ENCODE measurements at regions not wholly inside any gene's neighbourhood (a gene's known extent, or its start where the extent isn't known, plus 50 kb on each side); places are given as distances from the start of the nearest gene placed in this dataset.

DNA sequence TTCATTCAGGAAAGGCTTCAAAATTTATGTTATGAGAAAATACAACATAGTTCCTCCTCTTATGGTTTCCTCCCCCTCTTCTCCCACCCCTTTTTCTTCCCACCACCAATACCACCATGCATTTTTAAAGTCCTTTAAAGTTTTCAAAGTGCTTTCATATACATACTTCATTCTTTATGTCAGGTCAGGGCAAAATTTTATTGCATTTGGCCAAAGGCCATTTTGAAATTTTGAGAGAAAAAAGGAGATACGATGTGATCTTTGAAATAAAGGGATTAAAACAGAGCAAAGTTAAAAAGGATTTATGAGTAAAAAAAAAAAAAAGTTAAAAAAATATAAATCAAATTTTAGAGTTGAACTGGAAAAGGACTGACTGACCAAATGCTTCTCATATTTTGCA, 792.5 kb upstream of the FANCL start:
- FAIRE-seq, result no peak
- no peak for DNase-seq
- H3K4me3 ChIP-seq (ENCODE audit: low read depth in 1 of 3, low read length in 3 of 3), result no peak overlapping the region
- 43 to 54% (median 46%) methylated on average over 1 of the region's 1 CpG for WGBS, 3 donors
- H3K27ac ChIP-seq (ENCODE audit: low read depth in 1 of 3, low read length in 2 of 3), result no peak overlapping the region
- no peaks in the 10 kb centered on the region for H3K9me3 ChIP-seq (ENCODE audit: control insufficient read depth in 2 of 2, insufficient read depth in 1 of 2, low read depth in 1 of 2, low read length in 1 of 2)
- H3K27me3 ChIP-seq (ENCODE audit: control insufficient read depth in 3 of 3, insufficient read depth in 3 of 3, low read length in 3 of 3), result peaks cover 0 to 2% (median 0%) of the 10 kb centered on the region in 3 donors
- no peaks in the 10 kb centered on the region for H3K36me3 ChIP-seq (ENCODE audit: control insufficient read depth in 3 of 3, insufficient read depth in 2 of 3, low read depth in 1 of 3, low read length in 3 of 3)
- no peaks in the 10 kb centered on the region for H3K4me1 ChIP-seq (ENCODE audit: control insufficient read depth in 3 of 3, insufficient read depth in 2 of 3, low read depth in 1 of 3, low read length in 2 of 3)

DNA sequence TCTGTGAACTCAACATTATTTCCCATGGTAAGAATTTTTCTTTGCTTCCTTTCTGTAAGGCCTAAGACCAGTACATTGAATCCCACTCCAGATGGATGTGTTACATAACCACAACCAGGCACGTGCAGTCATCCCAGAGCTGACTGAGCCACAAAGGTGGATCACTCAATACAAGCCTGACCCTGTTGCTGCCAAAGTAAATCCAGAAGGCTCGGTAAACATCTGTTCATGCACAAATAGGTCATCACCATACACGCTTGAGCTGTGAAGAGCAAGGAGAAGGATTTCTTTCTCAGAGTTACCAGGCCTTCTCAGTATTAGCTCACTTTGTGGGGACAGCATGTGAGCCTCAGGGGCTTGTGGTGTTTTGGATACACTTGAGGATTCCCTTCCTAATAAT, 791.4 kb upstream of the FANCL start:
- FAIRE-seq, result no peak
- no peak overlapping the region for H3K4me3 ChIP-seq (ENCODE audit: low read depth in 1 of 3, low read length in 3 of 3)
- H3K36me3 ChIP-seq (ENCODE audit: control insufficient read depth in 3 of 3, insufficient read depth in 2 of 3, low read depth in 1 of 3, low read length in 3 of 3), result no peaks in the 10 kb centered on the region
- H3K27me3 ChIP-seq (ENCODE audit: control insufficient read depth in 3 of 3, insufficient read depth in 3 of 3, low read length in 3 of 3), result peaks cover 0 to 2% (median 0%) of the 10 kb centered on the region in 3 donors
- no peaks in the 10 kb centered on the region for H3K9me3 ChIP-seq (ENCODE audit: control insufficient read depth in 2 of 2, insufficient read depth in 1 of 2, low read depth in 1 of 2, low read length in 1 of 2)
- H3K4me1 ChIP-seq (ENCODE audit: control insufficient read depth in 3 of 3, insufficient read depth in 2 of 3, low read depth in 1 of 3, low read length in 2 of 3), result no peaks in the 10 kb centered on the region
- 70 to 82% (median 78%) methylated on average over 3 of the region's 3 CpGs for WGBS, 3 donors
- no peak for DNase-seq
- no peak overlapping the region for H3K27ac ChIP-seq (ENCODE audit: low read depth in 1 of 3, low read length in 2 of 3)

DNA sequence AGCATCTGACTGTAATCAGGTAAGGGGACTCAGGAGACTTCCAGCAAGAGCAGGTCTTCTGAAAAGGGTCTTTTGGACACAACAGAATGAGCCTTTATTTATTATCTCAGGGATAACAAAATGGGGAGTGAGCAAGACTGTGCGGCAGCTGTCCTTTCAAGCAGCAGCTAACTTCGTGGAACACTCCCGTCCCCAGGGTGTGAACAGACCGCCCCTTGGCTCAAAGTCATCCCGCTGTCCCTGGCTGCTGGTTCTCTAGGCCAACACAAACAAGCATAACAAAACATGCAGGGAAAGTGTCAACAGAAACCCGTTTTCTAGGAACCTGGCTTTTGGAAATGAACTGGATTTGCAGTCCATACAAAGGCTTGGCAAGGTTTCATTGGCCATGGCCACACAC, 787.9 kb upstream of the FANCL start:
- FAIRE-seq (no peak), DNase-seq (no peak)
- 63 to 76% (median 71%) methylated on average over 6 of the region's 6 CpGs for WGBS, 3 donors

DNA sequence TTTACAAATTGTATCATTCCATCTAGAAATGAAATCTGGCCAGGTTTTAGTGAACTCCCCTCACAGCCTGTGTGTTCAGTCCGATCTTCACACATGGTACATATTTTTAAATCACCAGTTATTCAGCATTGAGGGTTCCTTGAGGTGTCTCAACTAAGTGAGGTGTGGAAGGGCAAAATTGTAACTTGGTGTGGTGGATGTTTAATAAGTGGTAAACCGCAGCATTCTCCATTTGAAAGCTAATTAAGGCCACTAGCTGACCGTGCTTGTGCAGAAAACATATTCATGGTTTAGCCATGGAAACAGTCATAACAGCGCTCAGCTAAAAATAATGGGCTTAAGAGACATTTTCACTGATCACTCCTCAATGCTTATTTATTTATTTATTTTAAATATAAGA, 786.2 kb upstream of the FANCL start:
- Histone ChIP-seq H3K4me1 (ENCODE audit: control insufficient read depth in 3 of 3, insufficient read depth in 2 of 3, low read depth in 1 of 3, low read length in 2 of 3) (no peaks in the 10 kb centered on the region), H3K27ac (ENCODE audit: low read depth in 1 of 3, low read length in 2 of 3) (no peak overlapping the region), H3K36me3 (ENCODE audit: control insufficient read depth in 3 of 3, insufficient read depth in 2 of 3, low read depth in 1 of 3, low read length in 3 of 3) (no peaks in the 10 kb centered on the region), H3K9me3 (ENCODE audit: control insufficient read depth in 2 of 2, insufficient read depth in 1 of 2, low read depth in 1 of 2, low read length in 1 of 2) (no peaks in the 10 kb centered on the region), H3K4me3 (ENCODE audit: low read depth in 1 of 3, low read length in 3 of 3) (no peak overlapping the region), H3K27me3 (ENCODE audit: control insufficient read depth in 3 of 3, insufficient read depth in 3 of 3, low read length in 3 of 3) (peaks cover 0 to 2% (median 0%) of the 10 kb centered on the region in 3 donors)
- FAIRE-seq (no peak), DNase-seq (no peak)
- WGBS, 3 donors, result 81 to 91% (median 89%) methylated on average over 4 of the region's 4 CpGs

More for the DNA sequence above, 787.9 kb upstream of the FANCL start:
- Histone ChIP-seq H3K27me3 (ENCODE audit: control insufficient read depth in 3 of 3, insufficient read depth in 3 of 3, low read length in 3 of 3) (peaks cover 0 to 2% (median 0%) of the 10 kb centered on the region in 3 donors), H3K27ac (ENCODE audit: low read depth in 1 of 3, low read length in 2 of 3) (no peak overlapping the region), H3K36me3 (ENCODE audit: control insufficient read depth in 3 of 3, insufficient read depth in 2 of 3, low read depth in 1 of 3, low read length in 3 of 3) (no peaks in the 10 kb centered on the region), H3K4me3 (ENCODE audit: low read depth in 1 of 3, low read length in 3 of 3) (no peak overlapping the region), H3K4me1 (ENCODE audit: control insufficient read depth in 3 of 3, insufficient read depth in 2 of 3, low read depth in 1 of 3, low read length in 2 of 3) (no peaks in the 10 kb centered on the region), H3K9me3 (ENCODE audit: control insufficient read depth in 2 of 2, insufficient read depth in 1 of 2, low read depth in 1 of 2, low read length in 1 of 2) (no peaks in the 10 kb centered on the region)

DNA sequence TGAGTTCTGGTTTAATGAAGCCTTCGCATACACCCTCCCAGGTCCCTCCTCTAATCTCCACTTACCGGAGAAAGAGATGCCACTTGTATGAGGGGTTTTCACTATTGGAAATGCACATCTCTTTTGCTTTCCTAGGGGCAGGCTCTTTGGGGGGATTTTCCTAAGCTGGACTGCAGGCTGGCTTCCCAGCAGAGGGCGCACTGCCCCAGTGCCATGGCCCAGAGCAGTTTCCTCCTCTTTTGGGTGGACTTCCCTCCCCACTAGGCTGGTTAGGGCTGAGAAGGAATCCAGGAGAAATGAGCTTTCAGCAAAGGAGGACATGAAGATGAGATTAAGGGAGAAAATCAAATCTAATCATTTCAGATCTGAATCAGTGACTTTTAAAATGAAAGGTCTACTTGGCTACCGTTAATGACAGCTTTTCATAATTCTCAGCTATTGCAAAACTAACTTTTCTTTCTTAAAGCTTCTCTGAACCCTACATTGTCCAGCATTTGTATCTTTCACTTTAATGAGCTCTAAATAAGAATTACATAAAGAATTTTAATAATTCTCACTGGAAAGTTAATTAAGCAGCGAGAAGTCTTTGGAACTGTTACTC, 784.1 kb upstream of the FANCL start:
- no peak for FAIRE-seq
- no peaks in the 10 kb centered on the region for H3K36me3 ChIP-seq (ENCODE audit: control insufficient read depth in 3 of 3, insufficient read depth in 2 of 3, low read depth in 1 of 3, low read length in 3 of 3)

DNA sequence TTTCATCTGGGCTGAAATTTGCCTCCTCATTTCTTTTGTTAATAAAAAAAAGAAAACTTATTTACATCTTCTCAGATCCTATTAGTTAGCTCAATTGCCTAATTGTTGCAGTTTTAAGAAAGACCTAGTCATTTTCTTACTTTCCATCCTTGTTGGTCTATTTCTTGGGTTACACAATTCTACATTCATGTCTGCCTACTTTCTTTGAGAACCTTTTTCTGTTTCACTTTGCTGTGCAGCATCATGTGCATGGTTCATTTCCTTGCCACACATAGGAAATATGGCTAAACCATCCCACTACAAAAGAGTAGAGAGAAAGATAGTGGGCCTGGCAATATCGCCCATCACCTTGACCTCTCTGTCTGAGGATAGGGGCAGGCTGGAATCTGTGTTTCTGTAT, 780.7 kb upstream of the FANCL start:
- DNase-seq, result no peak
- Histone ChIP-seq H3K27ac (ENCODE audit: low read depth in 1 of 3, low read length in 2 of 3) (no peak overlapping the region), H3K4me3 (ENCODE audit: low read depth in 1 of 3, low read length in 3 of 3) (no peak overlapping the region), H3K27me3 (ENCODE audit: control insufficient read depth in 3 of 3, insufficient read depth in 3 of 3, low read length in 3 of 3) (no peaks in the 10 kb centered on the region), H3K36me3 (ENCODE audit: control insufficient read depth in 3 of 3, insufficient read depth in 2 of 3, low read depth in 1 of 3, low read length in 3 of 3) (no peaks in the 10 kb centered on the region), H3K4me1 (ENCODE audit: control insufficient read depth in 3 of 3, insufficient read depth in 2 of 3, low read depth in 1 of 3, low read length in 2 of 3) (no peaks in the 10 kb centered on the region), H3K9me3 (ENCODE audit: control insufficient read depth in 2 of 2, insufficient read depth in 1 of 2, low read depth in 1 of 2, low read length in 1 of 2) (no peaks in the 10 kb centered on the region)
- 80 to 90% (median 83%) methylated on average over 1 of the region's 1 CpG for WGBS, 3 donors
- FAIRE-seq, result no peak

More for the DNA sequence above, 784.1 kb upstream of the FANCL start:
- Histone ChIP-seq H3K4me1 (ENCODE audit: control insufficient read depth in 3 of 3, insufficient read depth in 2 of 3, low read depth in 1 of 3, low read length in 2 of 3) (no peaks in the 10 kb centered on the region), H3K27ac (ENCODE audit: low read depth in 1 of 3, low read length in 2 of 3) (no peak overlapping the region), H3K9me3 (ENCODE audit: control insufficient read depth in 2 of 2, insufficient read depth in 1 of 2, low read depth in 1 of 2, low read length in 1 of 2) (no peaks in the 10 kb centered on the region), H3K4me3 (ENCODE audit: low read depth in 1 of 3, low read length in 3 of 3) (no peak overlapping the region), H3K27me3 (ENCODE audit: control insufficient read depth in 3 of 3, insufficient read depth in 3 of 3, low read length in 3 of 3) (peaks cover 0 to 2% (median 0%) of the 10 kb centered on the region in 3 donors)
- peak; percentile 11 to 39 for DNase-seq
- WGBS, 3 donors, result 68 to 74% (median 73%) methylated on average over 5 of the region's 5 CpGs

DNA sequence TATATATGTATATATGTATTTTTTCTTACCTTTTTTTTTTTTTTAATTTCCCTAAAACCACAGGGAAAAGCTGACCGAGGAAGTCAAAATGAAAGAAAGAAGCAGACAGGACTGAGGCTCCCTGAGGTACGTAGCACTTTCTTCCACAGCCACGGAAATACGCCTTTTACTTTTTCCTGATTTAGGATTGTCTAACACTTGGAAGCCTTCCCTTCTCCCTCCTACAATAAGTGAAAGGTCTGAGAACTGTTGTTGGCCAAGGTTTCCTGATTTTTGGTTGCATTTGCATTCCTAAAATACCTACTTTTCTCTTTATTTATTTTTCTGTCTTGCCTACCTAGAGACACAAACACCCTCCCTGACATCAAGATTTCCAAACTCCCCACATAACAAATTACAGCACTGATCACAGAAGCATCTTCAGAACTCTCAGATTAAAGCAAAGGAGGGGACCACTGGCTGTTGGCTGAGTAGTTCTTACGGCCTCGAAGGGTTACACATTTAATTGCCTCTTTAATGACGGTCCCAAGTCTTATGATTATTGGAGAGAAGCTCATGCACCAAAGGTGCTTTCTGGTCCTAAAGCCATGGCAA, 778.5 kb upstream of the FANCL start:
- Histone ChIP-seq H3K27me3 (ENCODE audit: control insufficient read depth in 3 of 3, insufficient read depth in 3 of 3, low read length in 3 of 3) (no peaks in the 10 kb centered on the region), H3K27ac (ENCODE audit: low read depth in 1 of 3, low read length in 2 of 3) (no peak overlapping the region), H3K36me3 (ENCODE audit: control insufficient read depth in 3 of 3, insufficient read depth in 2 of 3, low read depth in 1 of 3, low read length in 3 of 3) (no peaks in the 10 kb centered on the region), H3K9me3 (ENCODE audit: control insufficient read depth in 2 of 2, insufficient read depth in 1 of 2, low read depth in 1 of 2, low read length in 1 of 2) (peaks cover 0 to 5% of the 10 kb centered on the region in 2 donors), H3K4me3 (ENCODE audit: low read depth in 1 of 3, low read length in 3 of 3) (no peak overlapping the region), H3K4me1 (ENCODE audit: control insufficient read depth in 3 of 3, insufficient read depth in 2 of 3, low read depth in 1 of 3, low read length in 2 of 3) (no peaks in the 10 kb centered on the region)
- FAIRE-seq (no peak), DNase-seq (no peak)
- WGBS, 3 donors, result 82 to 89% (median 82%) methylated on average over 7 of the region's 7 CpGs

DNA sequence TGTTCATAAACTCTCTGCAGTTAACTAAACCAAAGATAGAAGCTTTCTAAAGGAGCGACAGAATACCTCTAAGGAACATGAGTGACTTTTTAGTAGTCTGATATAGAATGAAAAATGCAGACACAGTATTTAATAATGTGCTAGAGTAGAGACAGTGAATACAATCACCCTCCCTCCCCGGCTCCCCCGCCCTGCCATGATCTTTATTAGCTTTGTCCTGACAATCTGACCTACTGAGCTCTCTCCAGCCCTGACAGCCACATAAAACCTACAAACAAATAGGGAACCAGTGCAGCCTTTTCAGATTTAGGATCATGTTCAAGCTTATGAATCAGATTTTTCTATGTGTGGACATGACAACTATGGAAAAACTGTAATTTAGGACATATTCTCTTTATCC, 777.6 kb upstream of the FANCL start:
- Histone ChIP-seq H3K9me3 (ENCODE audit: control insufficient read depth in 2 of 2, insufficient read depth in 1 of 2, low read depth in 1 of 2, low read length in 1 of 2) (peaks cover 0 to 5% of the 10 kb centered on the region in 2 donors), H3K36me3 (ENCODE audit: control insufficient read depth in 3 of 3, insufficient read depth in 2 of 3, low read depth in 1 of 3, low read length in 3 of 3) (no peaks in the 10 kb centered on the region), H3K4me3 (ENCODE audit: low read depth in 1 of 3, low read length in 3 of 3) (no peak overlapping the region), H3K4me1 (ENCODE audit: control insufficient read depth in 3 of 3, insufficient read depth in 2 of 3, low read depth in 1 of 3, low read length in 2 of 3) (no peaks in the 10 kb centered on the region), H3K27me3 (ENCODE audit: control insufficient read depth in 3 of 3, insufficient read depth in 3 of 3, low read length in 3 of 3) (no peaks in the 10 kb centered on the region), H3K27ac (ENCODE audit: low read depth in 1 of 3, low read length in 2 of 3) (no peak overlapping the region)
- DNase-seq (no peak), FAIRE-seq (no peak)
- WGBS, 3 donors, result 81 to 94% (median 88%) methylated on average over 3 of the region's 3 CpGs

DNA sequence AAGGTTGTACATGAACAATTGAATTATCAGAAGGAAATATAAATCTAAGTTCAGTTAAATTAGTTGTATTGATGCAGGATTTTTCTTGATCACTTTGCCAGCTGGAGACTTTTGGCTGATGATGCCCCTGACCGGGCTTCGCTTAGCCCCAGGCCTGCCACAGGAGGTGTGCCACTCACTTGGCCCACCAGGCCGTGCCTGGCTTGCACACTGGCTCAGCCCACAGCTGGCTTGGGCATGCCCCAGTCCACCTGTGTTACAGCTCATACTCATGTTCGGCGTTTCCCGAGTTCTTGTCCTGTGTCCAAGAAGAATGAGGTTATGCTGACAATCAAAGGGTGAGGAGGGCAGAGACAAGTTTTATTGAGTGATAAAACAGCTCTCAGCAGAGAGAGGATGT, 773.9 kb upstream of the FANCL start:
- H3K4me1 ChIP-seq (ENCODE audit: control insufficient read depth in 3 of 3, insufficient read depth in 2 of 3, low read depth in 1 of 3, low read length in 2 of 3), result no peaks in the 10 kb centered on the region
- H3K27ac ChIP-seq (ENCODE audit: low read depth in 1 of 3, low read length in 2 of 3), result no peak overlapping the region
- H3K4me3 ChIP-seq (ENCODE audit: low read depth in 1 of 3, low read length in 3 of 3), result no peak overlapping the region
- DNase-seq, result no peak
- no peaks in the 10 kb centered on the region for H3K27me3 ChIP-seq (ENCODE audit: control insufficient read depth in 3 of 3, insufficient read depth in 3 of 3, low read length in 3 of 3)
- no peaks in the 10 kb centered on the region for H3K36me3 ChIP-seq (ENCODE audit: control insufficient read depth in 3 of 3, insufficient read depth in 2 of 3, low read depth in 1 of 3, low read length in 3 of 3)
- FAIRE-seq, result no peak
- WGBS, 3 donors, result 89 to 93% (median 92%) methylated on average over 6 of the region's 6 CpGs
- peaks cover 0 to 5% of the 10 kb centered on the region in 2 donors for H3K9me3 ChIP-seq (ENCODE audit: control insufficient read depth in 2 of 2, insufficient read depth in 1 of 2, low read depth in 1 of 2, low read length in 1 of 2)

Data from small intestine (tissue), 7 donors.